GM18870 (cell line): ENCODE measurements at regions not wholly inside any gene's neighbourhood (a gene's known extent, or its start where the extent isn't known, plus 50 kb on each side); places are given as distances from the start of the nearest gene placed in this dataset.

ENCODE experiments used
- ATAC-seq: cut with Tn5 transposase; IDR thresholded peaks from one replicate; pipeline ENCODE4 v1.9.1; 2021; ENCODE audit warnings: moderate library complexity; ENCODE audit not compliant: unreplicated experiment

GRCh38 chr9:31377358-31377757, 1007.1 kb upstream of the ACO1 start:
- ATAC-seq: no peak

GRCh38 chr9:31388660-31389059, 995.8 kb upstream of the ACO1 start:
- no peak for ATAC-seq

DNA sequence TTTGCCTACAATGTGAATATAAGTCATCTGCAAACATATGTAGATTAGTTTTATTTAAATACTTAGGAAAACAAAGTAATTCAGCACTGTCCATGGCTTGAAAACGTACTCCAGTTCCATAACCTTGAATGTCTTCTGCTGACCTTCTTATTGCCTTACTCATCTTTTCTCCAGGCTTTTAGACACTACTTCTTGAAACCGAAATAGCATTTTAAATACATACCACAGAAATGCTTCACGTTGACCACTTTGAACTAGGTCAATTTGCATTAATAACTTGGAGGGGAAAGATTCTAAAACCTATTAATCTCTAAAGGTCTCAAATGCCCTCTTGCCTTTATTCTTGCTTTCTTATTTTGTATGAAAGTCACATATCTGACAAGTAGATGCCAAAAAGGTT, 995.4 kb upstream of the ACO1 start:
- no peak for ATAC-seq

GRCh38 chr9:31390403-31391025, 993.9 kb upstream of the ACO1 start:
- ATAC-seq: peak; percentile 47

DNA sequence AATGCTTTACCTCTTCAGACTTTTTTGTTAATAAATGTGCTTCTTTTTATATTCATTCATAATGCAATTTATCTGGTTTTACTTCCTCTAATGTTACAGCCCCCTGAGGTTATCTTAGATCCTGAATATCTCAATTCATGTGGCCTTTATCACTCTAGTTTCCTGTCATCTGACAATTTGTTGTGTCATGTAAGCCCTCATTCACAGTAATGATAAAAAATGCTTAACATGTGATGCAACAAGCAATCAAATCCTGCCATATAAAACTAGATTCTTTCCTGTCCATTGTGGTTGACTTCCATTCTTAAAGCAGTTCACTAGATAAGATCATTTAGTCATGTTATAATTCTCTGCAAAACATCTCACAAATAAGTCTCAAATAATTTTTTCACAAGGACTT, 991.2 kb upstream of the ACO1 start:
- ATAC-seq: no peak

- peak; percentile 47 for ATAC-seq
These were observed 990.4 kb upstream of the ACO1 start for GRCh38 chr9:31394015-31394473.

DNA sequence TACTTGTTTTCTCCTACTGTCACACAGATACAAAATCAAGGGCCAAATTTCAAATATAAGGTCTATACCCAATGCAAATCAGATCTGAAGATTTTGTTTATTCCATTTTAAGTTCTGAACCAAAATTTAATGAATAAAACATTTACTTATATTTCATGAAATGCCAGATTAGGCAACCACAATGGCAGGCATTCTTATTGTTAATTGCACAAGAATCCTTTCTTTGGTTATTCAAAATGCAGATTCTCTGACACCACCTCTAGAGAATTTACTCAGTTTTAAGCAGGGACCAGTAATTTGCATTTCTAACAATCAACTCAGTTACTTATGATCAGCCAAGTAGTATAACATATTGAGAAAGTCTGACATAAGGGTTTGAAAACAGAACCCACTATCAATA, 972.4 kb upstream of the ACO1 start:
- no peak for ATAC-seq

- ATAC-seq: no peak
These were observed 969.3 kb upstream of the ACO1 start for GRCh38 chr9:31415164-31415563.

- no peak for ATAC-seq
These were observed 966.0 kb upstream of the ACO1 start for GRCh38 chr9:31418419-31418818.

GRCh38 chr9:31443630-31444457, 940.6 kb upstream of the ACO1 start:
- ATAC-seq: peak; percentile 76

GRCh38 chr9:31445357-31445756, 939.1 kb upstream of the ACO1 start:
- ATAC-seq: no peak

DNA sequence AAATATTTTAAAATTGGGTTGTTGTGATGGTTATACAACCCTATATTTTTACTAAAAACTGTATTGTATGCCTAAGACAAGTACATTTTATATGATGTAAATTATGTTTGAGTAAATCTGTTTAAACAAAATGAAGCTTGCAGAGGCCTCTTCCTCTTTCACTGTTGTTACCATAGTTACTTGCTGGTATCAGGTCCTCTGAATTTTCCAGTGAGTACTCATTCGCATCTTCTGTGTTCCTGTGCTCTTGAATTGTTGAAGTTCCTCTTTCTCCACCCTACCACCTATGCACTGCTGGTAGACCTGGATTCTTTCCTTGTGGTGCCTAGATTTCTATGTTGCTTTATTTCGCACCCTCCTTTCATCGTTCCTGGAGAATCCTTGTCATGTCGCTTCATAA, 938.5 kb upstream of the ACO1 start:
- peak; percentile 78 for ATAC-seq

GRCh38 chr9:31467075-31467474, 917.4 kb upstream of the ACO1 start:
- ATAC-seq: no peak

- ATAC-seq: no peak
These were observed 914.4 kb upstream of the ACO1 start for GRCh38 chr9:31470051-31470450.

DNA sequence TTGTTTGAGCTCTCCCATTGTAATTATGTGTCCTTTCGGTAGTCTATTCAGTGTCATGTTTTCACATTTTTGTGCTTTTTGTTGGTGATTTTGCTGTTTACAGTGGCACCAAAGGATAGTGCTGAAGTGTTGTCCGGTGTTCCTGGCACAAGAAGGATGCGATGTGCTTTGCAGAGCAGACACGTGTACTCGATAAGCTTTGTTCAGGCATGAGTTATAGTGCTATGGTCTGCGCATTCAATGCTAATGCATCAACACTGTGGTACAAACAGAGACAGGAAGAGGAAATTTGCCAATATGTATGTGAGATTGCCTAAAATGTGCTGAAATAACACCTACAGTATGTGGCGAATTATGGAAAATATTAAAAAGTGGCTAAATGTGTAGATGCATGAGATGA, 913.4 kb upstream of the ACO1 start:
- no peak for ATAC-seq

DNA sequence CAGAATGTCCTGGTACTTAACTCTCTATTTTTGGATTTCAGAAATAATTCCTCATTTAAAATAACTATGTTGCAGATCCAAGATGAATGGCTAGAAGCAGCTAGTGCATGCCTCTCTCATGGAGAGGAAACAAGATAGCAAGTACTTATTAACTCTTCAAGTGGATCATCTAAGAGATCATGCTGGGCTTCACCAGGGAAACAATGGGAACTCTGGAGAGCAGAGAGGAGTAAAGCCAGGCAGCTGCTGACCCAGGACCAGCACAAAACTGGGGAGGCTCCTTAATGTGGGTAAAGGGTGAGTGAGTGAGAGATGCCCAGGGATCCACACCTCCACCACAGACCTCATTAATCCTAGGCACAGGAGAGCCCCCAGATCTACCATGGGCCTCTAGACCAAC, 897.8 kb upstream of the ACO1 start:
- ATAC-seq: no peak

DNA sequence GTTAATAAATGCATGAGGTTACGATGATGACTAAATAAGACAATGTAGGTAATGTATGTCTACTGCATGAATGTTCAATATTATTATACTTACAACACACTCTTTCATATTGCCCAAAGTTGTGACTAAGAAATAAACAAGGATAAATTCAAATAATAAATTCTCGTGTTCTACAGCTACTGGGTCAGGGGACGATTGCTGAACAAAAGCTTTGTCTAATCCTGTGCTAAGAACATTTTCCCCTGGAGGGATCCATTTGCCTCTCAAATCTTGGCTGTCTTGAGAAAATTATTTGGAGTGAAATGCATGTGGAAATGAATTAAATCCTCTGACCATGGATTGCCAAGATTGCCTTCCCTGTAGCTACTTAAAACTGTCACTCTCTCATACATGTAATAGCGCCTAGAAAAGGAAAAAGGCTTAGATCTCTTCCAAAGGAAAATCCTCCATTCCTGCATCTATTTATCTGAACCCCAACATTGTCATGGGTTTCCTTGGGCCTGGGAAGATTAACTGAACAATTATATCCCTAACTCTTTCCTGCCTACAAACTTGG, 893.8 kb upstream of the ACO1 start:
- ATAC-seq: no peak

GRCh38 chr9:31492229-31492628, 892.2 kb upstream of the ACO1 start:
- ATAC-seq: no peak

- peak; percentile 67 for ATAC-seq
These were observed 884.0 kb upstream of the ACO1 start for GRCh38 chr9:31500422-31500821.

GRCh38 chr9:31519011-31519410, 865.4 kb upstream of the ACO1 start:
- peak; percentile 79 for ATAC-seq

GRCh38 chr9:31519424-31519823, 865.0 kb upstream of the ACO1 start:
- peak; percentile 3 for ATAC-seq

- ATAC-seq: no peak
These were observed 864.6 kb upstream of the ACO1 start for GRCh38 chr9:31519826-31520225.
